ENCODE measurements at regions not wholly inside any gene's neighbourhood (a gene's known extent, or its start where the extent isn't known, plus 50 kb on each side); places are given as distances from the start of the nearest gene placed in this dataset.
A peak's percentile ranks its signal among the peaks of the same experiment; 100 is the strongest.

DNA sequence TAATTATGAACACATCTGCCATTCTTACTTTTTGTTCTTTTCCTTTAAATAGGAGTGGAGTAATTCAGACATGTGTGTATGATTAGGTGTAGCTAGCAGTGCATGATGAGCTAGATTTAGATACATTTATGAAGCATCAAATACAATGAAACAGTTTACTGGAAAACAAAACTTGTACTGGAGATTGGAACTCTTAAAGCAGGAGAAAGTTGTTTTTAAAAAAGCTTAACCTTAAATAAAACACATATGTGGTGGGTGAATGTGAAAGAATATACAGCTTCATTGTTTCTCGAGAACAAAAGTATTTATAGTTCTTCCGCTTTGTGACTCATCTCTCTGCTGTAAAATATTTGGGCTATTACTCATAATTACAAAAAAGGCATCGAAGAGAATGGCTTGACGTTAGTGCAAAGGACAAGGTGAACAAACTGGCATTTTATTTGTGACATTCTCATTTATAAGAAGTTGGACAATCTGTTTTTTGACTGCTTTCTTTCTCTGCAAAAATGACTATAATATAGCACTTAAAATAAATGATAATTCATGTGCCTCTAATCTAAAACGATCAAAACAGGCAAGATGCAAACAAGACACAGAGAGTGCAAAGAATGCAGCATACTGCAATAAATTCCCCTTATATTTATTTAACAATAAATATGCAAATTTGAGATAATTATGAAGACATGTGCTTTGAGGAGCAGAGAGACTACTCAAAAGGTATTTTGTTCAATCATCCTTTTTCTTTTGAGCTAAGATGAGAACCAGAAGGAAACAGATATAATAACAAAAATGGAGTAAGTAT lies 478.8 kb downstream of the CETN3 start:
- peak; percentile 29 for DNase-seq (ENCODE audit: low read depth, low spot score)

DNA sequence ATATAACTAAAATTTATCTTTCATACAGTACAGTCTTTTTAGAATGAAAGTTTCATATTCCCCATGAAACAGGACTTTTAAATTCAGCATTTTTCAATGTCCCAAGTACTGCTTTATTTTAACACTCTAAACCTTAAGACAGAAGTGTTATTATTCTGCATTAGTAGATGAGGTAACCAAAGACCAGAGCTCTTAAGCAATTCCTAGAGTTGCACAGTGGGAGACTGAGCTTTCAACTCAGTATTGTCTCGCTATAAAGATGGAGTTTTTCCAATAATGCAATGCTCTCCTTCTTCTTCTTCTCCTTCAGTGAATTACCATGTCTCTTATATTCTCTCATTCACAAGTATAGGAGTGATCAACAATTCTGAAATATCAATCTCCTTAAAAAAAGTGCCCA lies 479.7 kb downstream of the CETN3 start:
- peak; percentile 24 for DNase-seq (ENCODE audit: low read depth, low spot score)

DNA sequence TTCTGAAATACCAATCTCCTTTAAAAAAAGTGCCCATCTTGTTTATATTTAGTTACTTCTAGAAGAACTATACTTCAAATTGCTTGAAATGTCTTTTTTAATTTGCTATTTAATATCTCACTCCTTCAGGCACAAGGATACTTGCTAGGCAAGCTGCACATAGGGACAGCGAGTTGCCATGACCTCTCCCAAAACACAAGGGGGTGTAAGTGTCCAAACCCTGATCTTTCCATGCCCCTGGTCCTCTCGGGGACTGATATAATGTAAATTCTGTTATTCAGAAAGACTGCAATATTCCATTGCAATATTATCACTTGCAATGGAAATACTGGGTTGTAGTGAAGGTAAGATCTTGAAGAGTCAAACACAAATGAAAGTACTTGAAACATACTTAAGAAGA lies 480.4 kb downstream of the CETN3 start:
- no peak for DNase-seq (ENCODE audit: low read depth, low spot score)

DNA sequence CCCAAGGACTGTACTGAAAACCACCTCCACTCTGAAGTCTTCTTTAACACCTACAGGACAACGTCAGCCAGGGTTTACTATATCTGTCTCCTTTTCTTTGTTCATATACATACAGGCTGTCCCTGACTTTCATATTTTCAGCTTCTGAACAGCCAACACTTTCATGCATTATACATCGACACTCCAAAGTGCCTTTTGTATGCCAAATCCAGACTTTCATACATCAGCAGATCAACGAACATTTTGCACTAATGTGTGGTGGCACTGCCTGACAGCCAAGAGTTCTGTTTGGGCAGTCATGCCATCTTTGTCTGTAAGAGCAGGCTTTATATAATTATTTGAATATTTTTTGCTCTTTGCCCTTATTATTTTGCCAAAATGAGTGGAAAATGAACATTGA lies 487.4 kb downstream of the CETN3 start:
- no peak for DNase-seq (ENCODE audit: low read depth, low spot score)

DNA sequence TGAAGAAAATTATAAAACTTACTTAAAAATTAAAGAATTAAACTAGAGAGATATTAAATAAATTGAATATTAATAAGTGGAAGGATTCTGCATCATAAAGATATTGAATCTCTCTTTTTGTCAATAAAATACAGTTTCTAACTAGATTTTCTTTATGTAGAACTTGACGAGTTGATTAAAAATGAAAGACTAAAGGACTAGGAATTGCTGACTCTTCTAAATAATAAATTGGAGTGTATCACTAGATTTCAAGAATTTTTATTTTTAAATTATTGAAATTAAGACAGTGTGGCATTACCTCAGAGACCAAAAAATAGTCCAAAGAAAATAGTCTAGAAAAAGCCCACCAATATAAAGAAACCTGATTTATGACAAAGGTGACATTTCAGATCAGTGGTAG lies 492.4 kb downstream of the CETN3 start:
- no peak for DNase-seq (ENCODE audit: low read depth, low spot score)

DNA sequence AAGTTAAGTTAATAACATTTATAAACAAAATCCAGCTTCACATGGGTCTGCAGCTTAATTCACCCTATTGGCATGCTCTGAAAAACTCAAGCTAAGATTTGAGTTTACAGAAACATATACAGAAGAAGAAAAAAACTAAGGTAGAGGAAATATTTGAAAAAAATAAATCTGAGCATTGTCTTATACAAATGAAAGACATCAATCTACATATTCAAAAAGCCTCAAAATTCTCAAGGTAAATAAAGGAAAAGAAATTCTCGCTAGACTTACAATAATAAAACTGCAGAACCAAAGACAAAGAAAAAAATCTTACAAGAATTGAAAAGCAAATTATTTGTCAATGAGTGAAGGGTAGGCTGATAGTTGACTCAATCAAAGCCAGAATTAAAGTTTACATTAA lies 493.4 kb downstream of the CETN3 start:
- DNase-seq (ENCODE audit: low read depth, low spot score): no peak

DNA sequence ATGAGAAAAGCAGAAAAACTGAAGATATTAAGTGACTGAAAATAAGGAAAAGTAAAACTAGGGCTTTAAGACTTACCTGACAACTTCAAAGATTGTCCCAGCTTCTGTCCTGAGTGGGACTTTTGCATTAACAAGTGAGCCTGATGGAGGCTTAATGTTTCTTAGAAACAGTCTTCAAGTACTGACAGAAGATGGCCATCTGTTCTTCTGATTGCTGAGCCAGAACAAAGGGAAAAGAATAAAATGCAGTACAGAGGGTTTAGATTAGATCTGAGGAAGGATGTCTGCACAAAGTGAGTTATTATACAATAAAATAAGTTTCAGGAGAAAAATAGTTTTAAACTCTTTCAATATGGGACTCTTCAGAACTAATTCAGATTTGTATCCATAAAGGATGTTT lies 500.7 kb downstream of the CETN3 start:
- no peak for DNase-seq (ENCODE audit: low read depth, low spot score)

DNA sequence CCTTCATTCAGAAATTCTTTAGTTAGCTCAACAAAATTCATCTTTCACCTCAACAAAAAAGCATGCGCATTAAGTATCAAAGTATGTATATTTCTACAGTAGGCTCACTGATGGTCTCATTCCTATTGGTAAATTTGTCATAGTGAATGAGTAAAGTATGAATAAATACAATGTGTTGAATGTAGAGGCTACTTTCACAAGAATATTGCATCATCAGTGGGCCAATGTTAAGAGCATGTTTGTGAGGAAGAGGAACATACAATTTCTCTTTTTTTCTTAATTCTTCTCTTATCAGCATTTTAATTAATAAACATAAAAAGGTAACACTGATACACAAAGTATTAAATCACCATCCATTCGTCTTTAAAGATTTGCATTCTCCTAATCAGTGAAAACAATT lies 505.1 kb downstream of the CETN3 start:
- DNase-seq (ENCODE audit: low read depth, low spot score): no peak

DNA sequence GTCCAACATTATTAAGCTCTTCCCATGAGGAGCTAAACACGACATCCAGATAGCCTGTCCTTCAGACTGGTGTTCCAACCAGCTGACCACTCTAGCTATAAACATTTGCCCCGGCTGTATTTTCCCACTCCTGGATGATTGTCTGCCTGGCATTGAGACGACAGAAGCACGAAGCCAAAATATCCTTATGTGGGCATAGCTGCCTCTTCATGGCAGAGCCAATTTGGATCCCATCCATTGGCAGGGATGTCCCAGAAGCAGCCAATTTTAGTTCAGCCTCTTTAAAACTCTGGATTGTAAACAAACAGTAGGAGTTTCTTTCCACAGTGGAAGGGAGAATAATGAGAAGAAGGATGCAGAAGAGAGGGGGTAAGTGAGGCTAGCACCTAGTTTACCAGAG lies 507.6 kb downstream of the CETN3 start:
- DNase-seq (ENCODE audit: low read depth, low spot score): no peak

DNA sequence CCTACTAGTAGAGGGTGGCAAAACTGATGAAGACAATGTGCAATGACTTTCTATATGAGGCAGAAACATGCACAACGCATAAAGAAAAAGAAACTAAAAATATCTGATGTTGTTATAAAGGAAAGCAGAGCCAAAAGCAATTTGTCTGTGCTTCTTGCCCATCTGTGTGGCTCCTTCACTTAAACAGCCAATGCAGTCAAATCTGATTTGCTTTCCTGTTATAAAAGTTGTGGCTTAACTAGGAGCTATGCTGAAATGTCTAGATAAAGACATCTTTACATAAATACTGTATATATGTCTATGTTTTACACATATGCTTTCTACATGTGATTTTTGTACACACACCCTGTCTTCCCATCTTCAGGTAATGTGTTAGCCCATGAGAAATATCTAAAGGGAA lies 508.2 kb downstream of the CETN3 start:
- DNase-seq (ENCODE audit: low read depth, low spot score): no peak

DNA sequence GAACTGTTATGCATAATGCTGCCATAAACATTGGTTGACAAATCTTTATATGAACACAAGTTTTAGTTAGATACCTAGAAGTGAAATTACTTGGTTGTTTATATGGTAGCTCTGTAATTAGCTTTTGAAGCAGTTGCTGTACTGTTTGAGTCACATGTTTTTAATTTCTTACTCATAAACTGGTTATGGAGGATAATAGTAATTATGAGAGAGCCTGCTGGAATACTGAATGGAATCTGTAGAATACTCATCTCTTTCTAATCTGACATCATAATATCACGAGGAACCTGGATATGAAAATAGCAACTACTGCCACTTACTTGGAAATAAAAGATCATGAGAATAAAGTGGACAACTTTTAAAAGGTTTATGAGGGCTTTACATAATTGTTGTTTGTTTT lies 509.2 kb downstream of the CETN3 start:
- DNase-seq (ENCODE audit: low read depth, low spot score): no peak

DNA sequence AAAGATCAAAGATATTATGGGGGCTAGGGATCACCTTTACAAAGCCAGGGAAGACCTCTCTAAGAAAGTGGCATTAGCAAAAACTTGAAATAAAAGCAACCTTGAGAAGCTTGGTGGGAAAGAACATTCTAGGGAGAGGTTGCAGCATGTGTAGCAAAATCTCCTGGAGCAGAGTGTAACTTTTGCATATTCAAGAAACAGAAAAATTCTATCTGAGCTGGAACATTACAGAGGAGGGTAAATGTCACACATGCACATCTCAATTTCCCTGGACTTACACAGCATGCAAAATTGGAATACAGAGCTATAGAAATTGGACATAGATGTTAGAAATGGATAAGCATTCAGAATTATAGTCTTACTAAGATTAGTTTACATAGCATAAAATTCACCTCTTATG lies 510.0 kb downstream of the CETN3 start:
- no peak for DNase-seq (ENCODE audit: low read depth, low spot score)

DNA sequence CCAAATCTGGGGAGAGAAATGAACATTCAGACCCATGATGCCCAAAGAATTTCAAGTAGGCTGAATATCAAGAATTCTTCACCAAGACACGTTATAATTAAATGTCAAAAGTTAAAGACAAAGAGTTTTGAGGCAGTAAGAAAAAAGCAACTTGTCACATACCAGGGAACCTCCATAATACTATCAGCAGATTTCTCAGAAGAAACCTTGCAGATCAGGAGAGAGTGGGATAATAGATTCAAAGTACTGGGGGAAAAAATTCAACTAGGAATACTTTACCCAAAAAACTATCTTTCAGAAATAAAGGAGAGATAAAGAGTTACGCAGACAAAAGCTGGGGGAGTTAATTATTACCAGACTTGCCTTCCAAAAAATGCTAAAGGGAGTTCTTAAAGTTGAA lies 516.0 kb downstream of the CETN3 start:
- DNase-seq (ENCODE audit: low read depth, low spot score): no peak

DNA sequence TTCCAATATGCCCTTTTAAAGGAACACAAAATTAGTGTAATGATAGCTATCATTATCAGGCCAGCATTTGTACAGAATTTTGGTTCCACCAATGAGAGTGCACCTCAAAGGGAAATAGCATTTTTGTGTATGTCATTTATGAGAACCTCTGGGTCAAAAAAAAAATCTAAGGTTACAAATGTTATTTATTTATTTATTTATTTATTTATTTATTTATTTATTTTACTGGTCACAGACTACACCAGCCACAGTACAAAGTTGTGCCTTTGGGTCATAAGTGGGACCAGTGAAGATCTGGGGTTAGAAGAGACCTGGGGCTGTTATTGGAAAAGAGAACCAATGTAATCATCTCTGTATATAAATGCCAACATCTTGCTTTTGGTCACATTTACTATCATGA lies 523.9 kb downstream of the CETN3 start:
- no peak for DNase-seq (ENCODE audit: low read depth, low spot score)

DNA sequence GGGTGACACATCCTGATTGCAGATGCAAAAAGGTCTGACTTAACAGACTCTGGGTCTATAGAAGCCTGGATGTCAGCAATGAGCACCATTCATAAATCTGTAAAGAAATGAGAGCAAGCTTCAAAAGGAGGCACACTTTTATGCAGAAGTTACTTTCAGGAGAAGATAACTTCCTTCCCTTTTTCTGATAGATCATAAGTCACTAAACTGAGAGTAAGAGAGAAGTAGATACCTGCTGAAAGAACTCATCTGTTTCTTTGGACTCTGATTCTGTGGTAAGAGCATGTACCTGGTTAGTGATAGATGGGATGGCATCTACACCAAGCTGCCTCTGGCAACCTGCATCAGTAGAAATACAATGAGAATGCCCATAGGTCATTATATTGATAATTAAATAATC lies 525.6 kb downstream of the CETN3 start:
- DNase-seq (ENCODE audit: low read depth, low spot score): no peak

DNA sequence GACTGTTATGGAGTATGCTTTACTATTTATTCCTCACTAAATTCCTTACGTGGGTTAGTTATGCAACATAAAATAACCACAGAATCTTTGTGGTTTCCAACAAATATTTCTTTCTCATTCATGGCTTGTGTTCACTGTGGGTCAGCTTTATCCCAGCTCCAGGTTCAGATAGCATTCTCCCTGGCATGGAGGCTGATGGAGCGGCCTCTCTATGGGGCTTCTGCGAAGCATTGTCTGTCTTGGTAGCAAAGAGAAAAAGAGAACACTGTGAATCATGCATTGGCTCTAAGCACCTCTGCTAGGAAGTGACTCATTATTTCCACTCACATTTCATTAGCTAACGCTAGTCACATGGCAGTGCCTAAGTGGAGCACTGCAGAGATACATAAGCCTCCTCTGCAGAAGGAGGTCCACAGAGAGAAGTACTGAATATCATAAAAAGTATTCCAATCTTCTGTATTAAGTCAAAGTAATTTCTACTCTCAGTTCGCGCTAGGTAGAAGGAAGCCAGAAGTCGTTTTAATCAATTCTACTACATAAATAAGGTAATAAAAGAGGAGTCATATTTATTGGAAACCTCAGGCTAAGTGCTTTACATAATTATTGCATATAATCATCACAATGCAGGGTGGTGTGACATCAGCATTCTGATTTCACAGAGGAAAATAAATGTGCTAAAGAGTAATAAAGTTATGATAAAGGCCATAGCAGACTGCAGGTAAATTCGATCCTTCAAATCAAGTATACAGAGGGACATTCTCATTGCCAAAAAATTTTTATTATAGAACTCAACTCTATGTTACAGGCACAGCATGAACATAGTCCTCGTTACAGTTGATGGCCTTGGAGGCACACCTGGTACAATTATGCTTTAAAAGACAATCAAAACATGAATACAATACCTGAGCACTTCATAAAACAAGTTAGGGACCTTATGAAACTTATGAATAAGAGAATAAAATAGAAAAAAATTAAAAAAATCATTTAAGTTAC lies 531.1 kb downstream of the CETN3 start:
- DNase-seq (ENCODE audit: low read depth, low spot score): peak; percentile 39

DNA sequence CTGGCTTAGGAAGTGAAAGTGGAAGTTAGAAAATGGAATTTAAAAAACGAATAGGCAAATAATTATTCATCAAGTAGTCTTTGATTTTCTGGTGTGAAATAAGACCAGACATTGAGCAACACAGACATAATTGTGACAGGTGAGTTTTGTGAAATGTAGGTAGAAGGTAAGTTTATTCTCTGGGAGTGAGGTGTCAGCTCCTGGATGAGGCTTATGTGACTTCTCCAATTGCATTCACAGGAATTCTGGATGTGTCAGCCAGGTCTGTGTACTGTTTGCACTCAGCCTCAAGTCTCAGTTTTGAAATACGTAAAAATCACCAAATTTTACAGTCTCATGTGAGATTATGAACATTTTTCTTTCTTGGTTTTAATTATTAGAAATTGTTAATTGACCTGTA lies 537.6 kb downstream of the CETN3 start:
- DNase-seq (ENCODE audit: low read depth, low spot score): no peak

DNA sequence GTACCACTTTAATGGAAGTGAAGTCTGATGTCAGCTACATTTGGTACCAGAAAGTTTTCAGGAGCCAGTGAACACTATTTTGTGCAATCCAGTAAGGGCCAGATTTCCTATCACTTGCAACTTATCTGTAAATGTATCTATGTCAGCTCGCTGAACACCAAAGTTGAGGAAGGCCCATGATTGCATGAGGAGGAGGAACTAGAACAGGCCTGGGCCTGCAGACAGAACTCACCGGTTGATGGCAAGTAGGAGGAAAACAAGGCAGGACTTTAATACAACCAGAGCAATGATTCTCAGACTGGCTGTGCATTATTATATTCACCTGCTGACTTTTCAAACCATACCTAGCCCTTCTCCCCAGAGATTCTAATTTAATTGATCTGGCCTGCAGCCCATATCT lies 540.2 kb downstream of the CETN3 start:
- no peak for DNase-seq (ENCODE audit: low read depth, low spot score)

DNA sequence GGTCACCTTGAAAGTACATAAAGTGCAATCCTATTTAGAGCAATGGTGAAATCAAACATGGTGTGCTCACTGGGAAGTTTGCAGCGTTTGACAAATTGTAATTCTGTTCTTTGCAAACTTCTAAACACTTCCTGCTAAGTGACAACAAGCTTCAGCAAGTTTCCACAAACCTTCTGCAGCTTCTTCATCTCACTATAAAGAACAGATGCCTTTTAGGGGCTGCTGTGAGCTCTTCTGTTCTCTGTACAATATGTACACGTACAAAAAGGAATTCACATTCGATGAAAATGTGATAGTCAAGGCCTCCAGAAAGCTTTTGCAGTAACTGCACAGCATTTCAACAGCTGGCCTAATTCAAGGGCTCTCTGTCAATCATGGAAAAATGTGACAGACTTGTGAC lies 543.1 kb downstream of the CETN3 start:
- no peak for DNase-seq (ENCODE audit: low read depth, low spot score)

DNA sequence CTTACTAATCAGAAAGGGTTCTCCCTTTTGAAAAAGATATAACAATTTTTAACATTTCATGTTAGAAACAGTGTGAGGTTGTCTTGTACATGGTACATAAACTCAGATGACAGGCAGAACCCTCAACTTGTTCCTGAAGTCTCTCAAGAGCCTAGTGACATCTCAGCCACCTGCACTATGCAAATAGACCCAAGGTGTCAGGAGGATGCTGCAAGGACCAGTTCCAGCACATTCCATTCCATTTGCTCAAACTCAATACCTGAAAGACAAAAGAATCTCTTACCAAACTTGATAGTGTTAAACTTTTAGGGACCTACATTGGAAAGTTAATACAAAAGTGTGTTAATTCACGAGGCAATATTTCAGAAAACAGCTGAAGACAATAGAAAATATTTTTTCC lies 544.6 kb downstream of the CETN3 start:
- no peak for DNase-seq (ENCODE audit: low read depth, low spot score)

DNA sequence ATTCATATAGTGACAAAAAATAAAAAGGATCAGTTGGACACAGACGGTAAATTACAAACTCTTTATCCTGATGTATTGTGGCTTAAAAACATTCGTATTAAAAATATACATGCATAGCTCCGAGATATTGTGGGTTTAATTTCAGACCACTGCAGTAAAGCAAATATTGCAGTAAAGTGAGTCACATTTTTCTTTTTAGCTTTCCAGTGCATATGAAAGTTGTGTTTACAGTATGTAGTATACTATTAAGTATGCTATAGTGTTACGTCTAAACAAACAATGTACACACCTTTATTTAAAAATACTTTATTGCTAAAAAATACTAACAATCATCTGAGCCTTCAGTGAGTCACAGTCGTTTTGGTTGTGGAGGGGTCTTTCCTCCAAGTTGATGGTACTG lies 551.8 kb downstream of the CETN3 start:
- no peak for DNase-seq (ENCODE audit: low read depth, low spot score)

DNA sequence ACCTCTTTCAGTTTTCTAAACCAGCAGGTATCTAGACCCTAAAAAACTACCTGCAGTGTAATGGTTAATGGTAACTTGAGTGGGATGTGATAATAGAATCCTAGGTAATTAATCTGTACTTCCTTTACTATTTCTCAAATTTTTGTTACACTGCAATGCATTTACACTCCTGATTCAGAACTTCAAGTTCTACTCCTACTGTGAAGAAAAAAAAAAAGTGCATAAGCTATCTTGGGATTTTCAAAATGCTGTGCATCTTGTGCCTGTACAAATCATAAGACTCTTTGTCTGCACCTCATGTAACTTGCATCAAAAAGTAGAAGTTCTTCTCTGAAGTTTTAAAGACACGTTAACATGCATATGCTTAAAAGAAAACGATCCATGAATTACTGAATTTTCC lies 554.1 kb downstream of the CETN3 start:
- no peak for DNase-seq (ENCODE audit: low read depth, low spot score)

DNA sequence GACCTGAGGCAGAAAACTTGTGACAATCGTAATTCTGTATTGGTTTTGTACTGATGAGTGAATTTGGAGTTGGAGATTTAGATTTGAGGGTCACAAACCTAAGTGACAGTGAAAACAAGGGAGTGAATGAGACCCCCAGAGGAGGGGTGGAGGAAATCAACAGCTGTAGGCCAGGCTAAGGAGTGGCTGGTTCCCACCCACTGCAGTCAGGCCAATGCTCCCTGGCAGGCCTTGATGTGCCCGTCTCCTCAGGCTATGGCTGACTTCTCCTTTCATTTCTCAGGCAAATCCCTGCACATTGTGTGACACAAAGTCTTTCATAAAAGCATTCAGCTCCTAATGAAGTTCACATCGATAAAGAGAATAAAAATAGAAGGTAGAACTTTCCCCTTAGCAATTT lies 557.6 kb downstream of the CETN3 start:
- no peak for DNase-seq (ENCODE audit: low read depth, low spot score)

Data from smooth muscle cell of the brain vasculature (primary cell).